Caki2 (cell line): ENCODE measurements at regions not wholly inside any gene's neighbourhood (a gene's known extent, or its start where the extent isn't known, plus 50 kb on each side); places are given as distances from the start of the nearest gene placed in this dataset.
"Not testable (repeated sequence)": the region's sequence is repeated elsewhere in the genome, so short reads cannot be mapped to it uniquely, and the experiment has no call there.

Experiments used
- DNase-seq: peaks from one replicate; pipeline ENCODE4 v3.0.0-alpha.2; 2015; ENCODE audit warnings: low read depth
- in situ Hi-C: cut with HindIII; loops from 2 replicates; pipeline ENCODE4 v1.10.0; 2016; ENCODE audit warnings: low sequenced_read_pairs, low pct_unique_long_range_greater_than_20kb, mixed read lengths

- in situ Hi-C loops = no loop called here
- DNase-seq = peak; percentile 3
These were observed 920.4 kb upstream of the GJE1 start for GRCh38 chr6:141212296-141212695.

- in situ Hi-C loops = no loop called here
- DNase-seq = no peak
These were observed 920.9 kb upstream of the GJE1 start for GRCh38 chr6:141211845-141212244.

GRCh38 chr6:141210901-141211300 is 921.8 kb upstream of the GJE1 start:
- in situ Hi-C loops = no loop called here
- no peak for DNase-seq

- DNase-seq = no peak
- in situ Hi-C loops = no loop called here
These were observed 922.8 kb upstream of the GJE1 start for GRCh38 chr6:141209890-141210289.

- in situ Hi-C loops = no loop called here
- DNase-seq = no peak
These were observed 924.6 kb upstream of the GJE1 start for GRCh38 chr6:141208101-141208500.

GRCh38 chr6:141203902-141204575 is 928.7 kb upstream of the GJE1 start:
- in situ Hi-C loops = no loop called here
- no peak for DNase-seq

- in situ Hi-C loops = no loop called here
- no peak for DNase-seq
These were observed 930.1 kb upstream of the GJE1 start for GRCh38 chr6:141202626-141203025.

GRCh38 chr6:141199074-141199473 is 933.7 kb upstream of the GJE1 start:
- DNase-seq = no peak
- in situ Hi-C loops = no loop called here

GRCh38 chr6:141195251-141195832 is 937.4 kb upstream of the GJE1 start:
- no peak for DNase-seq
- in situ Hi-C loops = no loop called here

GRCh38 chr6:141183368-141183767 is 949.4 kb upstream of the GJE1 start:
- DNase-seq = no peak
- in situ Hi-C loops = no loop called here

- DNase-seq, in situ Hi-C loops: not testable (repeated sequence)
These were observed 957.3 kb upstream of the GJE1 start for GRCh38 chr6:141175458-141175857.

- in situ Hi-C loops = no loop called here
- no peak for DNase-seq
These were observed 957.8 kb upstream of the GJE1 start for GRCh38 chr6:141174932-141175331.

- in situ Hi-C loops = no loop called here
These were observed 959.2 kb upstream of the GJE1 start for GRCh38 chr6:141173529-141173928.

GRCh38 chr6:141169419-141169818 is 963.3 kb upstream of the GJE1 start:
- DNase-seq = no peak
- in situ Hi-C loops = no loop called here

More at GRCh38 chr6:141173529-141173928, 959.2 kb upstream of the GJE1 start:
- no peak for DNase-seq

- DNase-seq = no peak
- in situ Hi-C loops = no loop called here
These were observed 964.8 kb upstream of the GJE1 start for GRCh38 chr6:141167945-141168344.

GRCh38 chr6:141165002-141165665 is 967.6 kb upstream of the GJE1 start:
- DNase-seq = no peak
- in situ Hi-C loops = no loop called here

- DNase-seq = no peak
- in situ Hi-C loops = no loop called here
These were observed 968.5 kb upstream of the GJE1 start for GRCh38 chr6:141164042-141164743.

GRCh38 chr6:141163107-141163506 is 969.6 kb upstream of the GJE1 start:
- in situ Hi-C loops = no loop called here

GRCh38 chr6:141158740-141159139 is 974.0 kb upstream of the GJE1 start:
- no peak for DNase-seq
- in situ Hi-C loops = no loop called here

More at GRCh38 chr6:141163107-141163506, 969.6 kb upstream of the GJE1 start:
- DNase-seq = no peak
